Heart left ventricle (tissue), 16 donors: ENCODE measurements at regions not wholly inside any gene's neighbourhood (a gene's known extent, or its start where the extent isn't known, plus 50 kb on each side); places are given as distances from the start of the nearest gene placed in this dataset.
"Not testable (repeated sequence)": the region's sequence is repeated elsewhere in the genome, so short reads cannot be mapped to it uniquely, and the experiment has no call there.

Experiments used
- ATAC-seq, 4 donors: fragments of 200-7000 bp; cut with Tn5 transposase; one replicate each; pipeline ENCODE4 v1.9.1; 2020 to 2022; ENCODE audit warnings: moderate library complexity in 4 of 4, mild to moderate bottlenecking in 3 of 4, moderate number of reproducible peaks in 1 of 4
- DNase-seq, 5 donors: peaks; one replicate each; pipeline ENCODE4 v3.0.0-alpha.2; 2020
- H3K27ac ChIP-seq, 12 donors: fragments of 200-600 bp; sonication (generic) in 4 of 12; one replicate each; pipeline versions ENCODE4 v1.5.0 to v1.8.0; 2016 to 2022; ENCODE audit warnings: mild to moderate bottlenecking in 2 of 12
- H3K27me3 ChIP-seq, 9 donors: fragments of 200-600 bp; sonication (generic) in 2 of 9; one replicate each; pipeline versions ENCODE4 v1.5.1 to v1.8.0; 2016 to 2022; ENCODE audit warnings: mild to moderate bottlenecking in 3 of 9
- H3K36me3 ChIP-seq, 9 donors: fragments of 200-600 bp; sonication (generic) in 2 of 9; one replicate each; pipeline versions ENCODE4 v1.5.0 to v1.8.0; 2018 to 2022; ENCODE audit warnings: mild to moderate bottlenecking in 2 of 9
- H3K4me1 ChIP-seq, 12 donors: fragments of 200-600 bp; sonication (generic) in 4 of 12; one replicate each; pipeline versions ENCODE4 v1.5.0 to v1.8.0; 2016 to 2022; ENCODE audit warnings: mild to moderate bottlenecking in 3 of 12
- H3K4me3 ChIP-seq, 12 donors: fragments of 200-600 bp; sonication (generic) in 4 of 12; one replicate each; pipeline versions ENCODE4 v1.5.0 to v1.8.0; 2017 to 2022; ENCODE audit warnings: mild to moderate bottlenecking in 9 of 12, moderate library complexity in 4 of 12
- H3K9me3 ChIP-seq, 12 donors: fragments of 200-600 bp; sonication (generic) in 4 of 12; one replicate each; pipeline versions ENCODE4 v1.5.0 to v1.8.0; 2016 to 2022; ENCODE audit warnings: mild to moderate bottlenecking in 1 of 12
- POLR2A ChIP-seq, 2 donors: fragments of 450-650 bp; IDR thresholded peaks; one replicate each; pipeline ENCODE4 v1.6.1; 2017; ENCODE audit warnings: antibody characterized with exemption in 2 of 2, mild to moderate bottlenecking in 2 of 2, moderate library complexity in 2 of 2
- WGBS, 4 donors: extraction: QIAGEN DNeasy Blood & Tissue Kit in 2 of 4; methylation state at CpG; one replicate each; pipeline versions ENCODE4 v1.1.5 to v1.1.7; 2013 to 2018; 5-methylcytosine and 5-hydroxymethylcytosine counted together
- intact Hi-C, 10 donors: fragments of 100-400 bp; cut with DNase I; formaldehyde crosslinking; loops; one replicate each; pipeline versions ENCODE4 v1.11.1 to v1.14.2; 2022
- TF ChIP-seq, protein P1 (sequence below), 12 donors: fragments of 200-600 bp; sonication (generic) in 4 of 12; IDR thresholded peaks; one replicate each; pipeline versions ENCODE4 v1.5.0 to v1.8.0; 2018 to 2022; ENCODE audit warnings: antibody characterized with exemption in 12 of 12, mild to moderate bottlenecking in 5 of 12
- donor health status: ischemic (EF 13 %, LVEDD 7.1; RV severe dilation, severe dysfunction).
- donor health status: healthy with polysubstance abuse.
- donor health status: DM: no; HTN: yes; CAD: no.
- donor health status: DM: no; HTN: no; CAD: no.
- donor health status: ischemic (EF 25% LVEDD 6.9; RV normal size, moderate dysfunction).
- donor health status: ischemic (EF 25% LVEDD 5.7; RV mildly dilated, moderate dysfunction).
- donor health status: healthy.
- donor health status: DM: yes; HTN: yes; CAD: no.
- donor health status: ischemic (EF 35%, LVEDD 5.7; RV mildly dilated, moderate dysfunction).
- donor health status: nonischemic (EF 11% LVEDD 7.7; RV severe dilation, severe dysfunction).
- donor health status: DM: yes; HTN: yes; CAD: no.
- donor health status: PGD.
- donor health status: ischemic (EF 29% LVEDD 5.4; RV normal size, mild dysfunction).
- donor health status: nonischemic (EF 23%, LVEDD 6.1; RV moderate dilation, normal function).

DNA sequence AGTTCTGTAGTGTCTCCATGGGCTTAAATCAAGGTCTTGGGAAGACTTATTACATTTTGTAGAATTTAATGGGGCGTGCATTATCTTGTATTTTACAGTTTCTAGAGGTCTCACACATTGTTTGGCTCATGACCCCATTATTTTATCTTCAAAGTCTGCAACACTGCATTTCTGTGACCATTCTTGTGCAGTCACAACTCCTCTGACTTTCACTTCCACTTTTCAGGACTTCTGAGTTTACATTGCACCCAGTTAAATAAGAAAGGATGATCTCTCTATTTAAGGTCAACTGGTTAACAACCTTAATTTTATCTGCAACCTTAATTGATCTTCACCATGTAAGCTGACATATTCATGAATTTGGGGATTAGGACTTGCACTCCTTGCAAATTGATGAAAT, 1186.6 kb downstream of the MRPL39 start:
- TF ChIP-seq, protein P1, sequence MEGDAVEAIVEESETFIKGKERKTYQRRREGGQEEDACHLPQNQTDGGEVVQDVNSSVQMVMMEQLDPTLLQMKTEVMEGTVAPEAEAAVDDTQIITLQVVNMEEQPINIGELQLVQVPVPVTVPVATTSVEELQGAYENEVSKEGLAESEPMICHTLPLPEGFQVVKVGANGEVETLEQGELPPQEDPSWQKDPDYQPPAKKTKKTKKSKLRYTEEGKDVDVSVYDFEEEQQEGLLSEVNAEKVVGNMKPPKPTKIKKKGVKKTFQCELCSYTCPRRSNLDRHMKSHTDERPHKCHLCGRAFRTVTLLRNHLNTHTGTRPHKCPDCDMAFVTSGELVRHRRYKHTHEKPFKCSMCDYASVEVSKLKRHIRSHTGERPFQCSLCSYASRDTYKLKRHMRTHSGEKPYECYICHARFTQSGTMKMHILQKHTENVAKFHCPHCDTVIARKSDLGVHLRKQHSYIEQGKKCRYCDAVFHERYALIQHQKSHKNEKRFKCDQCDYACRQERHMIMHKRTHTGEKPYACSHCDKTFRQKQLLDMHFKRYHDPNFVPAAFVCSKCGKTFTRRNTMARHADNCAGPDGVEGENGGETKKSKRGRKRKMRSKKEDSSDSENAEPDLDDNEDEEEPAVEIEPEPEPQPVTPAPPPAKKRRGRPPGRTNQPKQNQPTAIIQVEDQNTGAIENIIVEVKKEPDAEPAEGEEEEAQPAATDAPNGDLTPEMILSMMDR (IDR thresholded peaks at IDR 0.05): no peak
- TF ChIP-seq POLR2A (IDR thresholded peaks at IDR 0.05): no peak
- H3K36me3 ChIP-seq: no peaks in the 10 kb centered on the region
- DNase-seq (no peak), ATAC-seq (no peak)
- H3K4me1 ChIP-seq: peaks cover 0 to 11% (median 0%) of the 10 kb centered on the region in 12 donors
- intact Hi-C loops: no loop called here
- H3K27me3 ChIP-seq: no peaks in the 10 kb centered on the region
- 13 to 26% (median 22%) methylated on average over 1 of the region's 1 CpG for WGBS, 4 donors
- no peak overlapping the region for H3K27ac ChIP-seq
- H3K4me3 ChIP-seq: no peak overlapping the region
- peaks cover 0 to 28% (median 18%) of the 10 kb centered on the region in 12 donors for H3K9me3 ChIP-seq

DNA sequence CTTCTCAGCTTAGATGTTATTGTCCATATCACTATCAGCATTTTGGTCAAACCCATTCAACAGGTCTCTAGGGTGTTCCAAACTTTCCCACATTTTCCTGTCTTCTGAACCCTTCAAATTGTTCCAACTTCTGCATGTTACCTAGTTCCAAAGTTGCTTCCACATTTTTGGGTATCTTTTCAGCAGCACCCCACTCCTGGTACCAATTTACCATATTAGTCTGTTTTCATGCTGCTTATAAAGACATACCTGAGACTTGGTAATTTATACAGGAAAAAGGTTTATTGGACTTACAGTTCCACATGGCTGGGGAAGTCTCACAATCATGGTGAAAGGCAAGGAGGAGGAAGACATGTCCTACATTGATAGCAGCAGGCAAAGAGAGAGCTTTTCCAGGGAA, 1187.6 kb downstream of the MRPL39 start:
- H3K36me3 ChIP-seq, ATAC-seq, H3K4me3 ChIP-seq, H3K27me3 ChIP-seq, H3K27ac ChIP-seq, intact Hi-C loops, DNase-seq: not testable (repeated sequence)
- Histone ChIP-seq H3K9me3 (peaks cover 0 to 28% (median 18%) of the 10 kb centered on the region in 12 donors), H3K4me1 (peaks cover 0 to 11% (median 0%) of the 10 kb centered on the region in 12 donors)

DNA sequence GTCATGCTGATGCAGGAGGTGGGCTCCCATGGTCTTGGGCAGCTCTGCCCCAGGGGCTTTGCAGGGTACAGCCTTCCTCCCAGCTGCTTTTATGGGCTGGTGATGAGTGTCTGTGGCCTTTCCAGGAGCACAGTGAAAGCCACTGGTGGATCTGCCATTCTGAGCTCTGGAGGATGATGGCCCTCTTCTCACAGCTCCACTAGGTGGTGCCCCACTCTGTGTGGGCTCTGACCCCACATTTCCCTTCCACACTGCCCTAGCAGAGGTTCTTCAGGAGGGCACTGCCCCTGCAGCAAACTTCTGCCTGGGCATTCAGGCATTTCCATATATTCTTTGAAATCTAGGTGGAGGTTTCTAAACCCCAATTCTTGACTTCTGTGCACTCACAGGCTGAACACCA, 1188.6 kb downstream of the MRPL39 start:
- no peaks in the 10 kb centered on the region for H3K36me3 ChIP-seq
- no peak overlapping the region for H3K4me3 ChIP-seq
- H3K9me3 ChIP-seq: peaks cover 0 to 28% (median 18%) of the 10 kb centered on the region in 12 donors
- H3K4me1 ChIP-seq: peaks cover 0 to 7% (median 0%) of the 10 kb centered on the region in 12 donors
- H3K27ac ChIP-seq: no peak overlapping the region
- no peak for TF ChIP-seq POLR2A (IDR thresholded peaks at IDR 0.05)
- TF ChIP-seq, protein P1 (IDR thresholded peaks at IDR 0.05): no peak
- no peaks in the 10 kb centered on the region for H3K27me3 ChIP-seq
- intact Hi-C loops: no loop called here
- DNase-seq (no peak), ATAC-seq (no peak)

DNA sequence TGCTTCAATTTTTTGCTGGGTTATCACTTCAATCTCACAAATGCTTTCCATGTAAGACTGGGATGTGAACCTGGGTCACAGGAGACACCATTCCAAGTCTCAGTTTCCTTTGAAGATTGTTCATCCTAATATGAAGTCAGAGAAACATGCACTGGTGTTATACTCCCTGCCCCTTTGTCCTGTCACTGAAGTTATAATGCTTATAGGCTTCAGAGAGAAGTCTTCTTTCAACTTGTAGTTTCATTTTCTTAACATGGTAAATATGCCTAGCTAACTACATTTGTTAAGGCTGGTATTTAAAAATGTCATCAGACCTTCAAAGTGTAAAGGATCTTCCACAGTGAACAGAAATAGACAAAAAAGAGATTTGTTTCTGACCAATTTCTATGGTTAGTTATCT, 1195.9 kb downstream of the MRPL39 start:
- H3K4me3 ChIP-seq: no peak overlapping the region
- no peak for ATAC-seq

DNA sequence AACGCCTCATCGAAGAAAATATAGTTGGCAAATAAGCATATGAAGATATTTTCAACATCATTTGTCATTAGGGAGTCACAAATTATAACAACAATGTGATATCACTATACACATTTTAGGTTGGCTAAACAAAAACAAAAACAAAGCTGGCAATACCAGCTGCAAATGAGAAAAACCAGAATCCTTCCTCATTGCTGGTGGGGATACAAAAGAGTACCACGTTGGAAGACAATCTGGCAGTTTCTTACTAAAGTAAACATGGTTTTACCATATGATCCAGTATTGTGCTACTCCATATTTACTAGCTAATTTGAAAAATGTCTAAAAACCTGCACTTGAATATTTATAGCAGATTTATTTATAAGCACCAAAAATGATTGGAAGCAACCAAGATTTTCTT, 1204.1 kb downstream of the MRPL39 start:
- TF ChIP-seq, protein P1 (IDR thresholded peaks at IDR 0.05): no peak
- no peak for TF ChIP-seq POLR2A (IDR thresholded peaks at IDR 0.05)

More for the DNA sequence above, 1195.9 kb downstream of the MRPL39 start:
- intact Hi-C loops: no loop called here
- TF ChIP-seq, protein P1 (IDR thresholded peaks at IDR 0.05): no peak
- no peak for TF ChIP-seq POLR2A (IDR thresholded peaks at IDR 0.05)
- no peak for DNase-seq
- H3K9me3 ChIP-seq: peaks cover 0 to 3% (median 0%) of the 10 kb centered on the region in 12 donors
- no peaks in the 10 kb centered on the region for H3K27me3 ChIP-seq
- no peaks in the 10 kb centered on the region for H3K4me1 ChIP-seq
- no peaks in the 10 kb centered on the region for H3K36me3 ChIP-seq
- H3K27ac ChIP-seq: no peak overlapping the region

More for the DNA sequence above, 1204.1 kb downstream of the MRPL39 start:
- H3K4me1 ChIP-seq: no peaks in the 10 kb centered on the region
- 73 to 77% (median 73%) methylated on average over 3 of the region's 3 CpGs for WGBS, 4 donors
- no peaks in the 10 kb centered on the region for H3K9me3 ChIP-seq
- intact Hi-C loops: no loop called here
- H3K4me3 ChIP-seq: no peak overlapping the region
- ATAC-seq: no peak
- no peak overlapping the region for H3K27ac ChIP-seq
- H3K36me3 ChIP-seq: no peaks in the 10 kb centered on the region
- no peak for DNase-seq
- no peaks in the 10 kb centered on the region for H3K27me3 ChIP-seq
